GM18505 (cell line): ENCODE measurements at regions not wholly inside any gene's neighbourhood (a gene's known extent, or its start where the extent isn't known, plus 50 kb on each side); places are given as distances from the start of the nearest gene placed in this dataset.

ENCODE experiments used
- ATAC-seq: cut with Tn5 transposase; IDR thresholded peaks from one replicate; pipeline ENCODE4 v1.9.1; 2021; ENCODE audit not compliant: unreplicated experiment
- POLR2A ChIP-seq: IDR thresholded peaks from 4 replicates; pipeline ENCODE4 v1.6.1; 2011; ENCODE audit warnings: borderline replicate concordance; ENCODE audit not compliant: insufficient read depth, insufficient read length; ENCODE audit errors: extremely low read depth

DNA sequence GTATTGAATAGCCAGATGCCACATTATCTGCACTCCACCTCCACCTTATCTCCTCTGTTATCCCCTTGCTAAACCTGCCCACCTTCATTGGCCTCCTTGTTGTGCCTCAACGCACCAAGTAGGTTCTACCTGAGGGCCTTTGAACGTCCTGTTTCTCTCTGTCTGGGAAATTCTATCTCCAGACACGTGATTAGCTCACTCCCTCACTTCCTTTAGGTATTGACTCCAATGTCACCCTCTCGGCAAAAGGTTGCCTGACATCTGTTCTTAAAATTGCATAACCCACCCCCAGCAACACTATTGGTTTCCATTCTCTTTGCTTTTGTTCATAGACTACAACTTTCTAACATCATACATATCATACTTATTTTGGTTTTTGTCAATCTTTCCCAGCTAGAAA, 56.5 kb upstream of the MEDAG start:
- no peak for ATAC-seq
- no peak for TF ChIP-seq POLR2A

DNA sequence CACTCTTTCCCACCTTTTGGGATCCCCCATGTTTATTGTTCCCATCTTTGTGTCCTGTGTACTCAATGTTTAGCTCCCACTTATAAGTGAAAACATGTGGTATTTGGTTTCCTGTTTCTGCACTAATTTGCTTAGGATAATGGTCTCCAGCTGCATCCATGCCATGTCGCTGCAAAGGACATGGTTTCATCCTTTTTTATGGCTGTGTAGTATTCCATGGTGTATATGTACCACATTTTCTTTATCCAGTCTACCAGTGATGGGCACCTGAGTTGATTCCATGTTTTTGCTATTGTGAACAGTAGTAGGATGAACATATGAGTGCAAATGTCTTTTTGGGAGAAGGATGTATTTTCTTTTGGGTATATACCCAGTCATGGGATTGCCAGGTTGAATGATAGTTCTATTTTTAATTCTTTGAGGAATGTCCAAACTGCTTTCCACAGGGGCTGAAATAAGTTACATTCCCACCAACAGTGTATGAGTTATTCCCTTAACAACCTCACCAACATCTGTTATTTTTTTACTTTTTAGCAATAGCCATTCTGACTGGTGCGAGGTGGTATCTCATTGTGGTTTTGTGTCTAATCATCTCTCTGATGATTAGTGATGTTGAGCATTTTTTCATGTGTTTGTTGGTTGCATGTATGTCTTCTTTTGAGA, 55.7 kb upstream of the MEDAG start:
- no peak for ATAC-seq
- TF ChIP-seq POLR2A = no peak

- no peak for TF ChIP-seq POLR2A
- ATAC-seq = no peak
Observed at GRCh38 chr13:30850867-30851211, 55.2 kb upstream of the MEDAG start.

DNA sequence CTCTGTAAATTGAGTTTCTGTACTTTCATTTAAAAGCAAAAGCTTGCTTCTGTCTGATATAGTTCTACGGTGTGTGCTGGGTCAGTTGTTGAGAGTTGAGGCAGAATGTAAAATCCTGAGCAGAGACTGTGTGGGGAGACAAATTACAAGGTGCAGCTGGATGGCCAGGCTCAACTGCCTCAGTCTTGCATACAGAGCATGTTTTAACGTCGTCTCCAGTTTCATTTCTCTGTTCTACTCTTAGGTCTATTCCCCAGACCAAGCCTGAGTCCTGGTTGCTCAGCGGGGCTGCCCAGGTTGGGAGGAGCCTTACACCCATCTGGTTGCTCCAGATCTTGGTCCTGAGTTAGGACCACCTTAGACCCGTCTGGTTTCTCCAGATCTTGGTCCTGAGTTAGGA, 54.4 kb upstream of the MEDAG start:
- peak; percentile 86 for ATAC-seq
- no peak for TF ChIP-seq POLR2A

DNA sequence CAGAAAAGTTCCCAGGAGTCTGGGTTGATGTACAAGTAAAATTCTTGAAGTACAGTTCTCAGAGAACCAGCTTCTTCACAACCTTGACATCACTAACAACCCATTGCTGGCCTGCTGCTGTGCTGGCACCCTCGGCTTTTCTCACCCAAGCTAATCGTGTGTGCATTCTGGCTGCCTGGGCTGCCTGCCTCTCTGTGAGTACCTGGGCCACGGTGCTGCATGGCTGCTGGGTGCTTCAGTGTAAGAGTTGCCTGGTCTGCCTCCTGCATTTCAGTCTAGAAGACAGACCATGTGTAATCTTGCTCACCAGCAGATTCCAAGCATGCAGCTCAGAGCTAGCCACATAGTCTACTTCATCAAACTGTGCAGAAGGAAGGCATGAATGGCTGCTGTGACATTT, 50.5 kb upstream of the MEDAG start:
- no peak for ATAC-seq
- TF ChIP-seq POLR2A = no peak

GRCh38 chr13:30856005-30856790, 49.9 kb upstream of the MEDAG start:
- no peak for ATAC-seq
- TF ChIP-seq POLR2A = no peak
